Adipose tissue (tissue), 3 donors: ENCODE measurements at regions not wholly inside any gene's neighbourhood (a gene's known extent, or its start where the extent isn't known, plus 50 kb on each side); places are given as distances from the start of the nearest gene placed in this dataset.
"Not testable (repeated sequence)": the region's sequence is repeated elsewhere in the genome, so short reads cannot be mapped to it uniquely, and the experiment has no call there.

Experiments
- H3K27ac ChIP-seq: one replicate; pipeline ENCODE4 v1.5.1; 2013; ENCODE audit warnings: low read depth, low read length
- WGBS, 3 donors: extraction: QIAGEN DNeasy Blood & Tissue Kit; methylation state at CpG; one replicate each; pipeline ENCODE4 v1.1.7; 2013; 5-methylcytosine and 5-hydroxymethylcytosine counted together
- donor health status: healthy with polysubstance abuse.
- donor health status: Bipolar disorder and iron deficiency.
- donor health status: healthy.

DNA sequence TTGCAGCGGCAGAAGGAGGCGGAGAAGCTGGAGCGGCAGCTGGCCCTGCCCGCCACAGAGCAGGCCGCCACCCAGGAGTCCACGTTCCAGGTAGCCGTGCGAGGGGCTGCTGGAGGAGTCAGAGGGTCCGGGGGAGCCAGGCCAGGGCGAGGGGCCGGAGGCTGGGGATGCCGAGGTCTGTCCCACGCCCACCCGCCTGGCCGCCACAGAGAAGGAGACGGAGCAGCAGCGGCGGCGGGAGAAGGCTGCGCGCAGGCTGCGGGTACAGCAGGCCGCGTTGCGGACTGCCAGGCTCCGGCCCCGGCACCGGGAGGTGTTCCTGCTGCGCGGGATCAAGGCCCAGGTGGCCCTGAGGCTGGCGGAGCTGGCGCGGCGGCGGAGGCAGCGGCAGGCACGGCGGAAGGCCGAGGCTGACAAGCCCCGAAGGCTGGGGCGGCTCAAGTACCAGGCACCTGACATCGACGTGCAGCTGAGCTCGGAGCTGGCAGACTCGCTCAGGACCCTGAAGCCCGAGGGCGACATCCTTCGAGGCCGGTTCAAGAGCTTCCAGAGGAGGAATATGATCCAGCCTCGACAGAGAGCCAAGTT is 625.0 kb downstream of the MCTP2 start:
- no peak overlapping the region for H3K27ac ChIP-seq
- WGBS, 3 donors, result 89 to 92% (median 91%) methylated on average over 44 to 50 of the region's 50 CpGs

DNA sequence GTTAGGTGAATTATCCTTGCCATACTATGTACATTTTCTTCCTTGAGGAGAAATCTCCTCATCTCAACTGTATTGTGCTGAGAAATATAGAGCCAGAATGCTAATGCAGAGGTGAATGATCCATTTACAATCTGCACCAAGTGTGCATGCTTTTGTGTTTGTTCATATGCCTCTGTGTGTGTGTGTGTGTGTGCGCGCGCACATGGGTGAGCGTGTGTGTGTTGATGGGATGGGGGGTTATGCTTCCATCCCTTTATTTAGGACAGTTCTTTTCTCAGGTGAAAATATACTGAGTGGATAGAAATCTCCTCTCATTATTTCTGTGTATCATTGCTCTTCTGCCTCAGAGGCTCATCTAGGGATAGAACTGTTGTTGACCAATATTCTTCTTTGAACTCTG is 626.1 kb downstream of the MCTP2 start:
- no peak overlapping the region for H3K27ac ChIP-seq
- 86 to 98% (median 95%) methylated on average over 4 of the region's 4 CpGs for WGBS, 3 donors

DNA sequence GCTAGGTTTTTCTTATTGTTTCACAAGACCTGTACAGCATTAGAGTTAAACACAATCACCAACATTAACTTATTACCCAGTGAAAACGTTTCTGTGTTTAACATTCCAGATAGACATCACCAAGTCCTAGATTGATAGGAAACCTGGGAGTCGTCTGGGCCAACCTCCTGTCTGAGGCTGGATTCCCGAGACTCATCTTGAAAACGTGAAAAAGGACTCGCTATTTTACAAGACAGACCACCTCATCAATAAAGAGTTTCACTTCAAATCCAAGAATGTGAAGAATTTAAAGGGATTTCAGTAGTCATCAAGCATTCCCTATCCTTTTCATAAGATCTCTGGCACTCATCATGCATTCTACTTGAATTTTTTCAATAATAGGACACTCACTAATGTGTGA is 626.6 kb downstream of the MCTP2 start:
- 33 to 53% (median 37%) methylated on average over 4 to 5 of the region's 5 CpGs for WGBS, 3 donors
- H3K27ac ChIP-seq, result no peak overlapping the region

GRCh38 chr15:94858449-94858848 is 627.1 kb downstream of the MCTP2 start:
- no peak overlapping the region for H3K27ac ChIP-seq
- WGBS, 3 donors, result 22 to 64% (median 59%) methylated on average over 2 of the region's 2 CpGs

DNA sequence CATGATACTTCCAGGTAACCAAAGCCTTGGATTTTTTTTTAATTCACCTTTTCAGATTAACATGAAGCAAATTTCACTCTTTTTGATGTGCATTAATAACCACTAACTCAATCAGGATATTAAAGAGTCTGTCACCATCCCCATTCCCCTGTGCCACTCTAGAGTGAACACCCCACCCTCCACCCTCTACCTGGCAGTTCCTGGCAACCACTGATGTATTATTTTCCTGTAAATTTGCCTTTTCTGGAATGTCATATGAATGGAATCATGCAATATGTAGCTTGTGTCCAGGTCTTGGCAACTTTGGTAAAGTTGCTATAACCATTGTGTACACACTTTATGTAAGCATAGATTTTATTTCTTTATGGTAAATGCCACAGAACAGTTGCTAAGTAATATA is 627.6 kb downstream of the MCTP2 start:
- no peak overlapping the region for H3K27ac ChIP-seq

GRCh38 chr15:94864600-94864999 is 633.2 kb downstream of the MCTP2 start:
- H3K27ac ChIP-seq, result no peak overlapping the region
- WGBS, 3 donors, result 73 to 87% (median 80%) methylated on average over 1 of the region's 1 CpG

- not testable (repeated sequence) for H3K27ac ChIP-seq
- WGBS, 3 donors, result 84 to 93% (median 89%) methylated on average over 8 of the region's 8 CpGs
These were observed 636.9 kb downstream of the MCTP2 start for GRCh38 chr15:94868265-94868664.

DNA sequence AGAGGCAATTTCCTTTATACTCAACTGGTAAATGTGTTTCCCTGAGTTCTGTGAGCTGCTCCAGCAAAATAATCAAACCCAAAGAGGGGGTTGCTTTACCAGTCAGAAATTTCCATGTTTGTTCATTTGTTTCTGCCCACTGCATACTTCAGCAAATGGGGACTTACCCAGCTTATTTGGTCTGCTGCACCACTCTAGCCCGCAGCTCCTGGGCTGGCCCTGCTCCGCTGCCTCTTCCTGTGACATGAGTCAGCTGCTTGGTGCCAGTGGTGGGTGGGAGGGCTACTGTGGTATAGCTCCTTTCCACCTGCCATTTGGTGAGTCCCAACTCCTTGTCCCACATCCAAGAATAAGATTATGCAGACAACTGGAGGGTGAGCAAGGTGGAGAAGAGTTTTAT is 644.2 kb downstream of the MCTP2 start:
- no peak overlapping the region for H3K27ac ChIP-seq
- 90 to 95% (median 91%) methylated on average over 2 of the region's 2 CpGs for WGBS, 3 donors

- no peak overlapping the region for H3K27ac ChIP-seq
- WGBS, 3 donors, result 64 to 94% (median 77%) methylated on average over 2 of the region's 2 CpGs
These were observed 646.5 kb downstream of the MCTP2 start for GRCh38 chr15:94877833-94878232.

DNA sequence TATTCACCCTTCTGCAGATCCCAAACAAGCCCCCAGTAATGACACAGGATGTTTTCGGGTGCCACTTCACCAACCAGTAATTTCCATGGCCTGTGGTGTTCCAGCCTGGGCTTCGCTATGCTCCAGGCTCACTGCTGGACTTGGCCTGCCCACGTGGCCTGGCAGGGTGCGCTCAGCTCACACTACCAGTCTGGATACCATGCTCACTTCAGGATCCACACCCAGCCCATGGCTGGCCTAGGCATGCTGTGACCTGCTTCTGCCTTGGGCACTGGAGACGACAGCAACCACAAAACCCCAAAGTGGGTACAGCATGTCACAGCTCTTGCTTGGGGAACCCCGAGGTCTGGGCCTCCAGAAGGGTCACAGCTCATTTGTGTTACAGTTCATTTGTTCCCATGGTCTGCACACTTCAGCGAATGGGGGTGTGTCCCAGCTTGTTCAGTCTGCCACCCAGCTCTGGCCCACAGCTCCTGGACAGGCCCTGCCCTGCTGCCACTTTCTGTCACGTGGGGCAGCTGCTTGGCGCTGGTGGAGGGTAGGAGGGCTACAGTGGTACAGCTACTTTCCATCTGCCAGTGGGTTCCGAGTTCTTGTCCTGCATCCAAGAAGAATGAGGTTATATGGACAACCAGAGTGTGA is 650.8 kb downstream of the MCTP2 start:
- H3K27ac ChIP-seq, result no peak overlapping the region
- WGBS, 3 donors, result 88 to 94% (median 91%) methylated on average over 10 of the region's 10 CpGs

GRCh38 chr15:94887391-94887790 is 656.0 kb downstream of the MCTP2 start:
- H3K27ac ChIP-seq, result no peak overlapping the region

DNA sequence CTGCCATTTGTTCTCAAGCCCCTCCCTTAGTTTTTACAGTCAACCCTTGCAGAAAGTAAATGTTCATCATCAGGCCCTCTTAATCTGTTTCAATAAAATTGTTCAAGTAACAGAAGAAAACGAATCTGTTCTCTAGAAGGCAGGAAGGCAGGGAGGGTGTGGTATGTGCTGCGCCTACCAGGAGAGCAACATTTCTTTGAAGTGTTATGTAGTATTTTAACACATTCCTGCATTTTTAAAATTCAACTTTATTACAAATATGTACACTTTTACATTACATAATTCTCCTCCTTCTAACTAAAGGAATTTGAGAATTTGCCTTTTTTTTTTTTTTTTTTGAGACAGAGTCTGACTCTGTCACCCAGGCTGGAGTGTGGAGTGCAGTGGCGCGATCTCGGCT is 657.8 kb downstream of the MCTP2 start:
- H3K27ac ChIP-seq, result no peak overlapping the region
- 91 to 94% (median 93%) methylated on average over 5 of the region's 5 CpGs for WGBS, 3 donors

DNA sequence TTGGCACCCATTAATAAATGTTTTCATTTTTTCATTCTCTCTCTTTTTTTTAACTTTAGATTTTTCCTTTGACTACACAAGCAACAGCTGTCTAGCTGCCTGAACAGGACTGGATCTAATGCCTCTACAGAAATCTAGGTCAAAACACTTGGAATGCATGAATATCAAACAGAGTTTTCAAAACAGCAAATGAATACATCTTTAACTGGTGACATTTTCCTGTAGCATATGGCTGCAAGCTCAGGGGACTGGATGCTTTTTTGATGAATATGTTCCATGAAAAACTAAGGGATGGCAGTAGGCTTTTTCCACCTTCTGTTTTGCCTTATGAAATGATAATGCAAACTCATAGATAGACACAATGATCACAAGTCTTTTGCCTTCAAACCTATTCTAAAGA is 661.7 kb downstream of the MCTP2 start:
- H3K27ac ChIP-seq, result no peak overlapping the region

GRCh38 chr15:94894056-94894455 is 662.7 kb downstream of the MCTP2 start:
- no peak overlapping the region for H3K27ac ChIP-seq
- WGBS, 3 donors, result 44 to 89% (median 85%) methylated on average over 3 of the region's 3 CpGs

DNA sequence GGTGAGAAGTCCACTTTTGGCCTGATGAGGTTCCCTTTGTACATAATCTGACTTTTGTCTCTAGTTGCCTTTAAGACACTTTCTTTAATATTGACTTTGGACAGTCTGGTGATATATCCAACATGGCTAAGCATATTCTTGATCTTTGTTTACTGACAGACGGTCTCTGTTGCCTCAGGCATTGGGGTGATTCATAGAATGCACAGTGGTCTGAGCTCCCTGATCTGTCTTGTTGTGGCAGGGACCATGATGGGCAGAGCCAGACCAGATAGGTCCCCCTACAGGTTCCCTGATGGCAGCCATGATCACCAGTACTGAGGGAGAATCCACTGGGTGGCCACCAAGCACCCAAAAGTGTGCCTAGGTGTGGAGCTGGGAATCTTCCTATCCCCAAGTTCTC is 678.1 kb downstream of the MCTP2 start:
- H3K27ac ChIP-seq, result no peak overlapping the region
- WGBS, 3 donors, result 61 to 88% (median 83%) methylated on average over 1 of the region's 1 CpG

GRCh38 chr15:94910166-94910565 is 678.8 kb downstream of the MCTP2 start:
- H3K27ac ChIP-seq, result no peak overlapping the region

- WGBS, 3 donors, result 50 to 71% (median 71%) methylated on average over 3 of the region's 3 CpGs
These were observed 681.4 kb downstream of the MCTP2 start for GRCh38 chr15:94912760-94913159.

DNA sequence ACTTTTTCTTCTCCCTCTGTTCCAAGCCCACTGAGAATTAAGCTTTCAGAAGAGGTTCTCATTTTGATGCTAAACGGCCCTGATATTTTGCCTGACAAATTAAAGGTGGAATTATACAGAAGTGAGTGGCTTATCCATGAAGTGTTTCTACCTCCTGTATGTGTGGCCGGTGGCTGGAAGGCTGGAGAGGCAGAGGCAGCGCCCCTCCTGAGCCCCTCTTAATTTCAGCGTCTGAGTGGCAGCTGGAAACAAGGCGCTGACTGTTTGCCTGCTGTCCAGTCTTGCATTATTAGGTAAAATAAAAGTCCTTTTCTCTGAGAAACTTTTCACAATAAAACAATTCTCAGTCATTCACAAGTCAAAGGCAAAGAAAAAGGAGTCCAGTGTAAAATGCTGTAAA is 685.7 kb downstream of the MCTP2 start:
- WGBS, 3 donors, result 46 to 75% (median 70%) methylated on average over 5 of the region's 5 CpGs

More at GRCh38 chr15:94912760-94913159, 681.4 kb downstream of the MCTP2 start:
- H3K27ac ChIP-seq, result no peak overlapping the region

GRCh38 chr15:94921936-94922335 is 690.6 kb downstream of the MCTP2 start:
- H3K27ac ChIP-seq, result no peak overlapping the region
- WGBS, 3 donors, result 52 to 61% (median 58%) methylated on average over 6 of the region's 6 CpGs

More for the DNA sequence above, 685.7 kb downstream of the MCTP2 start:
- H3K27ac ChIP-seq, result no peak overlapping the region

- WGBS, 3 donors, result 59 to 80% (median 78%) methylated on average over 3 of the region's 3 CpGs
- H3K27ac ChIP-seq, result no peak overlapping the region
These were observed 692.7 kb downstream of the MCTP2 start for GRCh38 chr15:94924057-94924456.
